ENCODE measurements at regions not wholly inside any gene's neighbourhood (a gene's known extent, or its start where the extent isn't known, plus 50 kb on each side); places are given as distances from the start of the nearest gene placed in this dataset.

- DNase-seq, result no peak
- Histone ChIP-seq H3K4me1 (no peaks in the 10 kb centered on the region), H3K4me3 (no peak overlapping the region), H3K27me3 (no peaks in the 10 kb centered on the region), H3K9me3 (peaks cover 0 to 3% (median 0%) of the 10 kb centered on the region in 4 donors), H3K27ac (no peak overlapping the region), H3K36me3 (no peaks in the 10 kb centered on the region)
- intact Hi-C loops (cut with DNase I; ENCODE audit: low total_unique reads), result no loop called here
- TF ChIP-seq EP300 (IDR thresholded peaks at IDR 0.05), result no peak
- TF ChIP-seq POLR2A (IDR thresholded peaks at IDR 0.05), result no peak
- TF ChIP-seq CTCF (IDR thresholded peaks at IDR 0.05), result no peak
- TF ChIP-seq POLR2AphosphoS5 (IDR thresholded peaks at IDR 0.05), result no peak
- 72 to 80% (median 77%) methylated on average over 2 of the region's 2 CpGs for WGBS, 5 donors
These were observed 203.7 kb upstream of the RORB start for GRCh38 chr9:74293479-74293878.

- H3K27ac ChIP-seq, result no peak overlapping the region
- TF ChIP-seq POLR2AphosphoS5 (IDR thresholded peaks at IDR 0.05), result no peak
- no peak for TF ChIP-seq POLR2A (IDR thresholded peaks at IDR 0.05)
- TF ChIP-seq EP300 (IDR thresholded peaks at IDR 0.05), result no peak
- no peak for TF ChIP-seq CTCF (IDR thresholded peaks at IDR 0.05)
- no peak overlapping the region for H3K4me3 ChIP-seq
- no peaks in the 10 kb centered on the region for H3K4me1 ChIP-seq
- no peak for DNase-seq
- WGBS, 5 donors, result 62 to 80% (median 75%) methylated on average over 6 of the region's 6 CpGs
- H3K27me3 ChIP-seq, result no peaks in the 10 kb centered on the region
- no peaks in the 10 kb centered on the region for H3K9me3 ChIP-seq
- intact Hi-C loops (cut with DNase I; ENCODE audit: low total_unique reads), result no loop called here
- no peaks in the 10 kb centered on the region for H3K36me3 ChIP-seq
These were observed 193.2 kb upstream of the RORB start for GRCh38 chr9:74303945-74304344.

GRCh38 chr9:74304598-74304997 is 192.5 kb upstream of the RORB start:
- no peaks in the 10 kb centered on the region for H3K4me1 ChIP-seq
- H3K4me3 ChIP-seq, result no peak overlapping the region
- H3K9me3 ChIP-seq, result no peaks in the 10 kb centered on the region
- 63 to 81% (median 66%) methylated on average over 1 of the region's 1 CpG for WGBS, 5 donors
- H3K27me3 ChIP-seq, result no peaks in the 10 kb centered on the region
- intact Hi-C loops (cut with DNase I; ENCODE audit: low total_unique reads), result no loop called here
- H3K27ac ChIP-seq, result no peak overlapping the region
- no peaks in the 10 kb centered on the region for H3K36me3 ChIP-seq
- no peak for DNase-seq
- TF ChIP-seq POLR2AphosphoS5 (IDR thresholded peaks at IDR 0.05), result no peak
- no peak for TF ChIP-seq CTCF (IDR thresholded peaks at IDR 0.05)
- TF ChIP-seq EP300 (IDR thresholded peaks at IDR 0.05), result no peak
- no peak for TF ChIP-seq POLR2A (IDR thresholded peaks at IDR 0.05)

DNA sequence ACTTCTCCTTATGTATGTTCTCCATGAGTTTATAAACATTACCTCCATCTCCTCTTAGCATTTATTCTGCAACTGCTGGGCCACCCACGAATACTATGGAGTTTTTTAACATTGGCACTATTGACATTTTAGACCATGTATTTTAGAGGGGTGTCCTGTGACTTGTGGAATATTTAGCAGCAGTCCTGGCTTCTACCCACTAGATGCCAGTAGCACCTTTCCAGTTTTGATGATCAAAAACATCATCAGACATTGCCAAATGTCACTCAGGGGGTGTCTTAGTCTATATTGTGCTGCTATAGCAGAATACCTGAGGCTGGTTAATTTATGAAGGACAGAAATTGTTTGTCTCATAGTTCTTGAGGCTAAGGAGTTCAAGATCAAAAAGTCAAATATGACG is 187.5 kb upstream of the RORB start:
- H3K27me3 ChIP-seq, result no peaks in the 10 kb centered on the region
- TF ChIP-seq CTCF (IDR thresholded peaks at IDR 0.05) (no peak), POLR2AphosphoS5 (IDR thresholded peaks at IDR 0.05) (no peak), EP300 (IDR thresholded peaks at IDR 0.05) (no peak), POLR2A (IDR thresholded peaks at IDR 0.05) (no peak)
- 33 to 61% (median 50%) methylated on average over 2 of the region's 2 CpGs for WGBS, 5 donors
- no peak overlapping the region for H3K4me3 ChIP-seq
- intact Hi-C loops (cut with DNase I; ENCODE audit: low total_unique reads), result no loop called here
- H3K4me1 ChIP-seq, result no peaks in the 10 kb centered on the region
- no peak overlapping the region for H3K27ac ChIP-seq
- H3K9me3 ChIP-seq, result peaks cover 0 to 6% (median 0%) of the 10 kb centered on the region in 4 donors
- no peak for DNase-seq
- no peaks in the 10 kb centered on the region for H3K36me3 ChIP-seq

All from stomach (tissue), 8 donors.